Liver (tissue), 8 donors: ENCODE measurements at regions not wholly inside any gene's neighbourhood (a gene's known extent, or its start where the extent isn't known, plus 50 kb on each side); places are given as distances from the start of the nearest gene placed in this dataset.

Experiments
- DNase-seq: peaks from one replicate; pipeline ENCODE4 v3.0.0-alpha.2; 2017; ENCODE audit warnings: low spot score
- H3K27ac ChIP-seq, 2 donors: one replicate each; pipeline ENCODE4 v1.7.0; 2013; ENCODE audit warnings: inconsistent platforms in 2 of 2, low read length in 2 of 2, control low read depth in 1 of 2, low read depth in 1 of 2, mild to moderate bottlenecking in 1 of 2
- H3K27me3 ChIP-seq, 4 donors: one replicate each; pipeline versions ENCODE4 v1.6.1 to v1.7.0; 2013; ENCODE audit warnings: low read length in 3 of 4, inconsistent platforms in 1 of 4, mild to moderate bottlenecking in 1 of 4, moderate library complexity in 1 of 4; ENCODE audit not compliant: control insufficient read depth in 4 of 4, insufficient read depth in 4 of 4
- H3K36me3 ChIP-seq, 4 donors: one replicate each; pipeline versions ENCODE4 v1.6.1 to v1.7.0; 2013; ENCODE audit warnings: low read length in 3 of 4, mild to moderate bottlenecking in 3 of 4, low read depth in 1 of 4, moderate library complexity in 1 of 4; ENCODE audit not compliant: control insufficient read depth in 4 of 4, insufficient read depth in 3 of 4
- H3K4me1 ChIP-seq, 4 donors: one replicate each; pipeline versions ENCODE4 v1.6.1 to v1.7.0; 2013; ENCODE audit warnings: low read length in 3 of 4, mild to moderate bottlenecking in 3 of 4, moderate library complexity in 1 of 4; ENCODE audit not compliant: control insufficient read depth in 4 of 4, insufficient read depth in 4 of 4
- H3K4me3 ChIP-seq, 3 donors: one replicate each; pipeline versions ENCODE4 v1.6.1 to v1.7.0; 2013; ENCODE audit warnings: low read length in 3 of 3, control low read depth in 1 of 3, low read depth in 1 of 3, mild to moderate bottlenecking in 1 of 3
- H3K9ac ChIP-seq, 2 donors: one replicate each; pipeline ENCODE4 v1.7.0; 2013; ENCODE audit warnings: low read length in 2 of 2, mild to moderate bottlenecking in 2 of 2, moderate library complexity in 2 of 2, control low read depth in 1 of 2, low read depth in 1 of 2
- H3K9me3 ChIP-seq, 4 donors: one replicate each; pipeline versions ENCODE4 v1.6.1 to v1.7.0; 2013; ENCODE audit warnings: low read length in 3 of 4; ENCODE audit not compliant: control insufficient read depth in 4 of 4
- EGR1 ChIP-seq, 2 donors: IDR thresholded peaks; 2 replicates each; pipeline ENCODE4 v1.6.1; 2016 to 2018; ENCODE audit warnings: antibody characterized with exemption in 2 of 2, low read depth in 2 of 2
- FOXA2 ChIP-seq: IDR thresholded peaks from 2 replicates; pipeline ENCODE4 v1.6.1; 2016; ENCODE audit warnings: antibody characterized with exemption
- GABPA ChIP-seq, 2 donors: IDR thresholded peaks in 1 of 2; conservative IDR thresholded peaks in 1 of 2; 2 replicates each; pipeline ENCODE4 v1.6.1; 2016; ENCODE audit warnings: antibody characterized with exemption in 2 of 2, mild to moderate bottlenecking in 1 of 2, moderate library complexity in 1 of 2
- JUND ChIP-seq, 2 donors: IDR thresholded peaks; 2 replicates each; pipeline ENCODE4 v1.6.1; 2016; ENCODE audit warnings: antibody characterized with exemption in 2 of 2
- NR2F2 ChIP-seq: IDR thresholded peaks from 2 replicates; pipeline ENCODE4 v1.6.1; 2016; ENCODE audit warnings: antibody characterized with exemption
- RAD21 ChIP-seq, 2 donors: IDR thresholded peaks; 2 replicates each; pipeline ENCODE4 v1.6.1; 2016; ENCODE audit warnings: antibody characterized with exemption in 2 of 2, mild to moderate bottlenecking in 2 of 2
- RXRA ChIP-seq, 2 donors: IDR thresholded peaks; 2 replicates each; pipeline ENCODE4 v1.6.1; 2017 to 2018; ENCODE audit warnings: antibody characterized with exemption in 2 of 2, mild to moderate bottlenecking in 1 of 2
- TAF1 ChIP-seq: conservative IDR thresholded peaks from 2 replicates; pipeline ENCODE4 v1.6.1; 2016; ENCODE audit warnings: antibody characterized with exemption, mild to moderate bottlenecking
- YY1 ChIP-seq: IDR thresholded peaks from 2 replicates; pipeline ENCODE4 v1.6.1; 2016; ENCODE audit warnings: antibody characterized with exemption, mild to moderate bottlenecking
- WGBS: extraction: QIAGEN DNeasy Blood & Tissue Kit; methylation state at CpG from one replicate; pipeline ENCODE4 v1.1.7; 2013; 5-methylcytosine and 5-hydroxymethylcytosine counted together
- TF ChIP-seq, protein P1 (sequence below): fragments of 150-350 bp; IDR thresholded peaks from 2 replicates; pipeline ENCODE4 v1.5.1; 2017; ENCODE audit warnings: improper control_type of control experiment, low read depth, low read length; ENCODE audit not compliant: missing input control
- TF ChIP-seq, protein P2 (sequence below): IDR thresholded peaks from 2 replicates; pipeline ENCODE4 v1.6.1; 2016; ENCODE audit warnings: antibody characterized with exemption
- TF ChIP-seq, protein P3 (sequence below): IDR thresholded peaks from 2 replicates; pipeline ENCODE4 v1.6.1; 2016; ENCODE audit warnings: antibody characterized with exemption
- donor health status: healthy.
- donor health status: healthy.
- donor health status: healthy.
- donor health status: healthy.
- donor health status: healthy.

DNA sequence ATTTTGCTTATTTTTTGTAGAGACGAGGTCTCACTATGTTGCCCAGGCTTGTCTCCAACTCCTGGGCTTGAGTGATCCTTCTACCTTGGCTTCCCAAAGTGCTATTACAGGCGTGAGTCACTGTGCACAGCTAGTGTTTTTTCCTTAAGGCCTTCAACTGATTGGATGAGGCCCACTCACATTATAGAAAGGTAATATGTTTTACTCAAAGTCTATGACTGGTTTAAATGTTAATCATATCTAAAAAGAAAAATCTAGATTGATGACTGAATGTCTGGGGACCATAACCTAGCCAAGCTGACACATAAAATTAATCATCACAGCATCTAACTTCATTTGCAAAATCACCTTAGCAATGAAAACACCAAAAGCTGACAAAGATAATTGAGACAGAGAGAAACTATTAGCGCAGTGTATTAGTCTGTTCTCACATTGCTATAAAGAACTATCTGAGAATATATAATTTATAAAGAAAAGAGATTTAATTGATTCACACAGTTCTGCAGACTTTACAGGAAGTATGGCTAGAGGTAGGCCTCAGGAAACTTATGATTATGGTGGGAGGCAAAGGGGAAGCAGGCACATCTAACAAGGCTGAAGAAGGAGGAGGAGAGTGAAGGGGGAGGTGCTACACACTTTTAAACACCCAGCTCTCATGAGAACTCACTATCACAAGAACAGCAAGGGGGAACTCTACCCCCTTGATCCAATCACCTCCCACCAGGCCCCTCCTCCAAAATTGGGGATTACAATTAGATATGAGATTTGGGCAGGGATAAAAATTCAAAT, 66.8 kb upstream of the ARHGAP18 start:
- Histone ChIP-seq H3K27ac (no peak overlapping the region), H3K9ac (no peak overlapping the region), H3K27me3 (no peaks in the 10 kb centered on the region), H3K4me3 (no peak overlapping the region), H3K9me3 (no peaks in the 10 kb centered on the region), H3K4me1 (no peaks in the 10 kb centered on the region), H3K36me3 (no peaks in the 10 kb centered on the region)
- no peak for DNase-seq
- WGBS = 96% methylated on average over 3 of the region's 3 CpGs
- TF ChIP-seq EGR1 (IDR thresholded peaks at IDR 0.05; ENCODE audit: low read depth in 2 of 2) = no peak
- TF ChIP-seq FOXA2 = no peak

DNA sequence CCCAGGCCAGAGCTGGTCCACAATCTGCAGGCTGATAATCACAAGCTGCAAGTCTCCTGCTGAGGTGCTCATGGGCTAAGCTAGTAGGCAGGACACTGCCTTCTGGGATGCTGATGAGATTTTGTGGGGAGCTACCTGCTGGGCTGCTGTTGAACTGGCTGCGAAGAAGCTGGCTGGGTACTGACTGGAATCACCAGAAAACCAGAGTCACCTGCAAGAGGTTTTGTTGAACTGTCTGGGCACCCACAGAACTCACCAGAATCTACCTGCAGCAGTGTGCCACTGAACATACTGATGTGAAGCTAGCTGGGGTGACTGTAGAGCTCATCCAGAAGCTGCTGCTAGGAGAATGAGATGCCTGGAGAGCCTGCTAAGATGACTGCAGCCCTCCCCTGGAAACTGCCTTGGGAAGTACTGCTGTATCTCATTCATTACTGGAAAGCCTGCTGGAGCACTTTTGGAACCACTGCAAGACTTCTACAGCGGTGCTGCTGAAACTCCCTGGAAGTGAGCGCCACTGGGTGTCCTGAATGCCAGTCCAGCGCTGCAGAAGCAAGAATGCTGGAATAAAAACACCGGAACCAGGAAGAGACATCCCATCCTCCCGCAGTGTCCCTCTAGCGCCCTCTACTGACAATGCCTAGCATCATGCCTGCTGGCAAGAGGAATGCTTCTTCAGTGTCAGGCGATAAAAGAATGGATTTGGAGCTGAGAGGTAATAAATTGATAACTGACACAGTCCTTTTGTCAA, 64.9 kb upstream of the ARHGAP18 start:
- Histone ChIP-seq H3K27ac (no peak overlapping the region), H3K36me3 (no peaks in the 10 kb centered on the region), H3K9ac (no peak overlapping the region), H3K4me3 (peak overlapping the region in 1 of 3 donors; percentile 38), H3K27me3 (no peaks in the 10 kb centered on the region), H3K9me3 (no peaks in the 10 kb centered on the region), H3K4me1 (no peaks in the 10 kb centered on the region)
- no peak for TF ChIP-seq YY1
- peak; percentile 73 to 87 for TF ChIP-seq RAD21 (IDR thresholded peaks at IDR 0.05)
- TF ChIP-seq, protein P1, sequence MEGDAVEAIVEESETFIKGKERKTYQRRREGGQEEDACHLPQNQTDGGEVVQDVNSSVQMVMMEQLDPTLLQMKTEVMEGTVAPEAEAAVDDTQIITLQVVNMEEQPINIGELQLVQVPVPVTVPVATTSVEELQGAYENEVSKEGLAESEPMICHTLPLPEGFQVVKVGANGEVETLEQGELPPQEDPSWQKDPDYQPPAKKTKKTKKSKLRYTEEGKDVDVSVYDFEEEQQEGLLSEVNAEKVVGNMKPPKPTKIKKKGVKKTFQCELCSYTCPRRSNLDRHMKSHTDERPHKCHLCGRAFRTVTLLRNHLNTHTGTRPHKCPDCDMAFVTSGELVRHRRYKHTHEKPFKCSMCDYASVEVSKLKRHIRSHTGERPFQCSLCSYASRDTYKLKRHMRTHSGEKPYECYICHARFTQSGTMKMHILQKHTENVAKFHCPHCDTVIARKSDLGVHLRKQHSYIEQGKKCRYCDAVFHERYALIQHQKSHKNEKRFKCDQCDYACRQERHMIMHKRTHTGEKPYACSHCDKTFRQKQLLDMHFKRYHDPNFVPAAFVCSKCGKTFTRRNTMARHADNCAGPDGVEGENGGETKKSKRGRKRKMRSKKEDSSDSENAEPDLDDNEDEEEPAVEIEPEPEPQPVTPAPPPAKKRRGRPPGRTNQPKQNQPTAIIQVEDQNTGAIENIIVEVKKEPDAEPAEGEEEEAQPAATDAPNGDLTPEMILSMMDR = peak; percentile 85
- no peak for TF ChIP-seq NR2F2
- TF ChIP-seq JUND (IDR thresholded peaks at IDR 0.05) = no peak
- TF ChIP-seq, protein P2, sequence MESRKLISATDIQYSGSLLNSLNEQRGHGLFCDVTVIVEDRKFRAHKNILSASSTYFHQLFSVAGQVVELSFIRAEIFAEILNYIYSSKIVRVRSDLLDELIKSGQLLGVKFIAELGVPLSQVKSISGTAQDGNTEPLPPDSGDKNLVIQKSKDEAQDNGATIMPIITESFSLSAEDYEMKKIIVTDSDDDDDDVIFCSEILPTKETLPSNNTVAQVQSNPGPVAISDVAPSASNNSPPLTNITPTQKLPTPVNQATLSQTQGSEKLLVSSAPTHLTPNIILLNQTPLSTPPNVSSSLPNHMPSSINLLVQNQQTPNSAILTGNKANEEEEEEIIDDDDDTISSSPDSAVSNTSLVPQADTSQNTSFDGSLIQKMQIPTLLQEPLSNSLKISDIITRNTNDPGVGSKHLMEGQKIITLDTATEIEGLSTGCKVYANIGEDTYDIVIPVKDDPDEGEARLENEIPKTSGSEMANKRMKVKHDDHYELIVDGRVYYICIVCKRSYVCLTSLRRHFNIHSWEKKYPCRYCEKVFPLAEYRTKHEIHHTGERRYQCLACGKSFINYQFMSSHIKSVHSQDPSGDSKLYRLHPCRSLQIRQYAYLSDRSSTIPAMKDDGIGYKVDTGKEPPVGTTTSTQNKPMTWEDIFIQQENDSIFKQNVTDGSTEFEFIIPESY = no peak
- TF ChIP-seq TAF1 = no peak
- TF ChIP-seq, protein P3, sequence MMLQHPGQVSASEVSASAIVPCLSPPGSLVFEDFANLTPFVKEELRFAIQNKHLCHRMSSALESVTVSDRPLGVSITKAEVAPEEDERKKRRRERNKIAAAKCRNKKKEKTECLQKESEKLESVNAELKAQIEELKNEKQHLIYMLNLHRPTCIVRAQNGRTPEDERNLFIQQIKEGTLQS = no peak
- no peak for TF ChIP-seq RXRA (IDR thresholded peaks at IDR 0.05)
- 32% methylated on average over 8 of the region's 8 CpGs for WGBS
- DNase-seq = peak; percentile 56

DNA sequence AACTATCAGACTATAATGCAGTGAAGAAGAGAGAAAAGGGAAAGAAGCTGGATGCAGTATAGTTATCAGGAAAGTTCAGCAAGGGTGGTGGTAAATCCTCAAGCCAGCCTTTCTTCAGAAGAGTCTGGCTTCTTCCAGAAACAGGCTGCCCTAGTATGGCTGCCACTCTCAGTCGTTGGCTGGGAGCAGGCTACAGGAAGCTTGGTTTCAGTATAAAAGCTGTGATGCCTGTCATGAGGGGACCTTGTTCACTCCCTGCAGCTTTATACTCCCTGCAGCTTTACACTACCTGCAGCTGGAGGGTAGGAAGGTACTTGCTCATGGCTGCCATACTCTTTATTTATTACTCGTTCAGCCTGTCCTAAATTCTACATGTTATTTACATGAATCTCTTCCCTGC, 63.3 kb upstream of the ARHGAP18 start:
- H3K27me3 ChIP-seq = no peaks in the 10 kb centered on the region
- 75% methylated on average over 2 of the region's 2 CpGs for WGBS
- H3K36me3 ChIP-seq = no peaks in the 10 kb centered on the region
- TF ChIP-seq GABPA (IDR thresholded peaks at IDR 0.05 in 1 of 2, conservative IDR thresholded peaks at IDR 0.05 in 1 of 2) (no peak), TAF1 (no peak), RXRA (IDR thresholded peaks at IDR 0.05) (no peak)
- no peak overlapping the region for H3K4me3 ChIP-seq
- no peak overlapping the region for H3K9ac ChIP-seq
- no peak overlapping the region for H3K27ac ChIP-seq
- DNase-seq = no peak
- no peaks in the 10 kb centered on the region for H3K4me1 ChIP-seq
- no peaks in the 10 kb centered on the region for H3K9me3 ChIP-seq
